ENCODE measurements at regions not wholly inside any gene's neighbourhood (a gene's known extent, or its start where the extent isn't known, plus 50 kb on each side); places are given as distances from the start of the nearest gene placed in this dataset.

GRCh38 chr12:92492995-92493394 lies 209.8 kb upstream of the PLEKHG7 start:
- TF ChIP-seq, protein P1, sequence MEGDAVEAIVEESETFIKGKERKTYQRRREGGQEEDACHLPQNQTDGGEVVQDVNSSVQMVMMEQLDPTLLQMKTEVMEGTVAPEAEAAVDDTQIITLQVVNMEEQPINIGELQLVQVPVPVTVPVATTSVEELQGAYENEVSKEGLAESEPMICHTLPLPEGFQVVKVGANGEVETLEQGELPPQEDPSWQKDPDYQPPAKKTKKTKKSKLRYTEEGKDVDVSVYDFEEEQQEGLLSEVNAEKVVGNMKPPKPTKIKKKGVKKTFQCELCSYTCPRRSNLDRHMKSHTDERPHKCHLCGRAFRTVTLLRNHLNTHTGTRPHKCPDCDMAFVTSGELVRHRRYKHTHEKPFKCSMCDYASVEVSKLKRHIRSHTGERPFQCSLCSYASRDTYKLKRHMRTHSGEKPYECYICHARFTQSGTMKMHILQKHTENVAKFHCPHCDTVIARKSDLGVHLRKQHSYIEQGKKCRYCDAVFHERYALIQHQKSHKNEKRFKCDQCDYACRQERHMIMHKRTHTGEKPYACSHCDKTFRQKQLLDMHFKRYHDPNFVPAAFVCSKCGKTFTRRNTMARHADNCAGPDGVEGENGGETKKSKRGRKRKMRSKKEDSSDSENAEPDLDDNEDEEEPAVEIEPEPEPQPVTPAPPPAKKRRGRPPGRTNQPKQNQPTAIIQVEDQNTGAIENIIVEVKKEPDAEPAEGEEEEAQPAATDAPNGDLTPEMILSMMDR (conservative IDR thresholded peaks at IDR 0.05; ENCODE audit: low read depth, low read length), result no peak
- no peak for TF ChIP-seq EZH2 (IDR thresholded peaks at IDR 0.05; ENCODE audit: low read length, unreplicated experiment)
